ENCODE measurements at regions not wholly inside any gene's neighbourhood (a gene's known extent, or its start where the extent isn't known, plus 50 kb on each side); places are given as distances from the start of the nearest gene placed in this dataset.

DNA sequence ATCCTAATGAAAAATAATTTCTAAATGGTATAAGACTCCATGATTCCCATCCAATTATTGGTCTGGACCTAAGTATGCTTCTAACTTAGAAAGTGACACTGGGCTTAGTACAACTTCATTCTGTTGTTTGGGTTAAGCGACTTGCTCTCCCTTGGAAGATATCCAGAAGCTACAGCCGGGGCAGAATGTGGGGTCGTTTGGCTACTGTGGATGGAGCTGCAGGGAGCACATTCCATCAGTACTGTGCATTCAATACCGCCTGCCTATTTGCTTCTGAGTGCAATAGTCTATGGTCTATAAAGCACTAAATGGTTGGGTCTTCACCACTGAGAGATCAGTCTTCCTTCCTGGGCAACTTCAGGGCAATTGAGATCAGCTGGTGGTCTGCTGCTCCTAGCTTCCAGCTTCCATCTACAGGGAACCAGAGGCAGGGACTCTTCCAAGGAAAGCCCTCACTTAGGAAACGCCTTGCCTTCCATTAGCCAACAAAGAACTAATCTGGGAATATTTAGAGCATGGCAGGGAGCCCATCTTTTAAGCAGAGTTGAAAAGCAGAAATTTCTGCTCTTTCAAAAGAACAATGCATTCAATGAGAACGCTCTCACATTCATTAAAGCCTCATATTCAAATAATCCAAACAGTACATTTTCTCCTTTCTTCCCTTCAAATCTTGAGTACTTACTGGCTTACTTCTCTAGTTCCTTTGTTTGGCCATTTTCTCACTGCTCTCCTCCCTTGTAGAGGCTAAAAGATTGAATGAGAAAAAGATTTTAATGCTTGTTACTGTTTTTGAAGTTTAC is 1049.9 kb upstream of the TENM3 start:
- DNase-seq, result no peak

DNA sequence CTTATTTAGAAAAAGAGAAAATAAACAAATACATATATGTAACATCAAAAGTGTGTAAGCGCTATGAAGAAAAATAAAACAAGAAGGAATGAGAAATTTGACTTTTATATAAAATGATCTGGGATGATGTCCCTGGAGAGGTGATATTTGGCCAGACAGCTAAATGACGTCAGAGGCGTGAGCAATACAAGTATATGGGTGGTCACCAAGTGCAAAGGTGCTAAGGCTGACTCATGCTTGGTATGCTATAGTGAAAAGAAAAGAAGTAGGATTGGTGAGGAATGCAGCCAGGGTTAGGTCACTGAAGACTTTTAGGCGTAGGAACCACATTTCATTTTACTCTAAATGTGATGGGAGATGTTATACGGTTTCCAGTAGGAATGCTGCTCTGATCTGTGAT is 1049.1 kb upstream of the TENM3 start:
- peak; percentile 77 for DNase-seq

DNA sequence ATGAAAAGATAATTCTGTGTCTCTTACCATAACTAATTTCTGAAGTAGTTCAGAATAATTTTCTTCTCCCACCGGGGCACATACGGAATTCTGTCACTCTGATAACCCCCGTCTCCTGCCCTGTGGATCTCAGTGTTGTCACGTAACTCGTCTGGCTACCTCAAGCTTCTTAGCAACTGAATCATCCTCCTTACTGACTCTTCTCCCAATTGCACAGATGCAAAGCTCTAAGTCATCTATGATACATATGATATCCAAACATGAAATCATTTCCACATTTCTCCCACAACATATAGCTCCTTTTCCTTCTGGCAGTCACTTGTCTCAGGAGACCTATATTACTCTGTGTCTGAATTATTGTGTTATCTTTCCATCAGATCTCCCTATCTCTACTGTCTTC is 1043.1 kb upstream of the TENM3 start:
- DNase-seq, result peak; percentile 76

DNA sequence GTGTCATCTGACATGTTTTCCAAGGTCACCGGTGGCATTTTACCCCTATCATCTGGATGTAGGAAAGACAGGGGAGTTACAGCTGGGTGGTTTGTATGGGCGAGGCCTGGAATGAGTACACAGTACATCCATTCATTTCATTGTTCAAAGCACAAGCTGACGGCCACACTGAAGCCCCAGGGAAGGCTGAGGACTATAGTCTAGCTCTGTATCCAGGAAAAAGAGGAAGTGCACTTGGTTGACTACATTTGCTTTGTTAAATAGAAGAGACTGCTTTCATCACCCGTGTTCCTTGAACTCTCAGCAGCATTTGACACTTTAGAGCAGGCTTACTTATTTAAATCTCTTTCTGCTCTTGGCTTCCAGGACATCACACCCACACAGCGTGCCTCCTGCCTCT is 1041.0 kb upstream of the TENM3 start:
- no peak for DNase-seq

DNA sequence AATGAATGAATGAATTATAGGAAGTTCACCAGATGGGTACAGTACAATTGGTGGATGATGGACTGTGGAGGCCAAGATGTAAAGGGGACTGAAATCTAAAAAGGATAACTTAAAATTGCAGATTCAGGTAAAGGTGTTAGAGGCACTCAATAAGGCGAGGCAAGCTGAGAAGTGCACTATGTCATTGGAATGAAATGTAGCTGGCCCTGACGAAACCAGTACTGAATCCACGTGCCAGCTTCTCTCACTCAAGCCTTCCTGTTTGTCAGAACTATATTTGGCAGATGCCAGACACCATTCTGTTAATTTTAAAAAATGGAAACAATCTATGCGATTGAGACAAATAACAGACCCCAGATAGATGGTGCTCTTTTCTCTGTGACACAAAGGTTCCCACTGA is 1039.1 kb upstream of the TENM3 start:
- no peak for DNase-seq

DNA sequence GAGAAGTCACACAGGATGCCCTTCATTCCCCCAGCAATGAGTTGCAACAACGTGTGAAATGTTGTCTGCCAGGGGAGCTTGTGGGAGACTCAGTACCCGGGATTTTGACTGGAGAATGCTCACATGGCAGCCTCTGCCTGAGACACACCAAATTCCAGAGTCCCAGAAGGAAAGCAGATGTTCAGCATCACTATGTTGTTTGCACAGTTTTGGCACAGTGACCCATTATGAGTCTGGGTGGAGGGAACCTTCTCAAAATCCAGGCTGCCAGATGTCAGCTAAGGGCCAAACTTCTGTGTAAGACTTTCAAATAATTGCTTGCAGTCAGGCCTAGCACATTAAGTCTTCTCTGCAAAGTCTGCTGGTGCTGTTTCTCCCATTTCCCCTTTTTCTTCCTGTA is 1029.7 kb upstream of the TENM3 start:
- no peak for DNase-seq

DNA sequence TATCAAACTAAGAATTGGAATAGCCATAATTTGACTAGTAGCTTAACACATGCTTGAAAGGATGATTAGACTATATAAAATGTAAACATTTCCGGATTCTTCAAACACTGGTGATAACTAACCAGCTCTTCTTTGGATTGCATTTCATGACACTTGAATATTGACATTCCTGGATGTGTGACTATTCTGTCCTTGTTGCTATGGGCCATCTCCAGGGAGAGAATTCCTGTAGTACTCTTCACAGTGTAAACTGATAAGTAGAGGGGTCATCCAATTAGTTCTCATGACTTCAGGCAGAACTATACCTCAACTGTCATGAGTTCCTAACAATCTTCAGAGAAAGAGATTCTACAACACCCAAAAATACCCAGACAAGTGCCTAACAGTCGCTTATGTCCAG is 1026.7 kb upstream of the TENM3 start:
- DNase-seq, result peak; percentile 32

DNA sequence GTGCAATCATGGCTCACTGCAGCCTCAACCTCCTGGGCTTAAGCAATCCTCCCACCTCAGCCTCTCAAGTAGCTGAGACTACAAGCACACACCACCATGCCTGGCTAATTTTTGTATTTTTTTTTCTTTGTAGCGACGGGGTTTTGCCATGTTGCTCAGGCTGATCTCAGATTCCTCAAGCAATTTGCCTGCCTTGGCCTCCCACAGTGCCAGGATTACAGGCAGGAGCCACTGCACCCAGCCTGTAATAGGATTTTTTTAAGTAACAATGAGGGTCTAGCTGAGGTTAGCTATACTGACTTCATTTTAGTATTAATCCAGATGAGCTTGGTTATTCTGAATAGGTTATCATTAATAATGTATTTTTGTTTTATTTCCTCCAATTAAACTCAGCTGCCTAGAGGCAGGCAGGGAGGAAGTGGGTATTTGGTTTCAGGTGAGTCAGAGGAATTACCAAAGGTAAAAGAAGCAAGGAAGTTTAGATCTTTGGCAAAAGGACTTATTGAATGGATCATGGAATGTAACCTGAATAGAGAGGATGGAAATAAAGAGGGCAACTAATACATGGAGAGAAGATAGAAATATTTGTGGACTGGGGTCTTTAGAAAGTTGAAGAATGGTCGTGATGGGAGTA is 1023.3 kb upstream of the TENM3 start:
- no peak for DNase-seq

DNA sequence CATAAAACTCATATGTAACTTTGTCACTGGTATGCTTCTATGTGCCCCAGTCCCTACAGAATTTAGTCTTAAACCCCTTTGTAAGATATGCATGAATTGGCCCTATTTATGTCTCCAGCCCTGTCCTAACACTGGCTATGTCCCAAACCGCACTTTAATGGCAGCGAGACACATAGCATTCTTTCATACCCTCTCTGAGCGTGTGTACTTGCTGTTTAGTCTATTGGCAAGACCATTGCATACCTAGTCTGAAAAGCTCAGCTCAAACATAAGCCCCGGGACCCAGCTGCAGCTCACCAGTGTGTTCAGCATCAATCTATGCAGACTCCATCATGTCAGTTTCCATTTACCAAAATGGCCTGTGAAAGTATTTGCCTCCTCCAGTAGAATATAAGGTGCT is 1018.4 kb upstream of the TENM3 start:
- no peak for DNase-seq

DNA sequence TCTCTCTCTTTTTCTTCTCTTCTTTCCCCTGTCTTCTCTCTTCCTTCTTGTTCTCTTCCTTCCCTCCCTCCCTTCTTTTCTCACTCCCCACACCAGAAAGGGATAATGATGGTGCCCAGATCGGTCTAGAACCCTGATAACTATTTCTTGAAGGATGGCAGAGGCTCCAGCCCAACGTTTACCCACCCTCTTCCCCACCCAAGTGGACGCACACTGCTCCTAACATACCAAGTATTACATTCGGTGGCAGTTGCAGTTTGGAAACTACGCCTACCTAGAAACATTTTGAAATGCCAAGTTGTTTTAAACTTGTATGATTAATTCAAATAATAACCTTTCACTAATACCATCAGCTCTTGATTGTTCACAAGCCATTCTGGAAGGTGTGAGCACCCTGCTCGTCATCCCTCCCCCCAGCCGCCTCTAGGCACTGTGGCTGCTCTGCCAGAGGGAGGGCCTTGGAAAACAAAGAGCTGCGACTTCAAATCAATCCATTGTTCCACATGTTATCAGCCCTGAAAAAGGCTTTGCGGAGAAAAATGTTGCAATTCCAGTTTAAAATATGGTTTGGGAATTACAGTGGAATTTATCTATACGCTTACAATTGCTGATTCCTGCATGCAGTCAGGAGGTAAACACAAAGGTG is 1017.5 kb upstream of the TENM3 start:
- DNase-seq, result no peak

DNA sequence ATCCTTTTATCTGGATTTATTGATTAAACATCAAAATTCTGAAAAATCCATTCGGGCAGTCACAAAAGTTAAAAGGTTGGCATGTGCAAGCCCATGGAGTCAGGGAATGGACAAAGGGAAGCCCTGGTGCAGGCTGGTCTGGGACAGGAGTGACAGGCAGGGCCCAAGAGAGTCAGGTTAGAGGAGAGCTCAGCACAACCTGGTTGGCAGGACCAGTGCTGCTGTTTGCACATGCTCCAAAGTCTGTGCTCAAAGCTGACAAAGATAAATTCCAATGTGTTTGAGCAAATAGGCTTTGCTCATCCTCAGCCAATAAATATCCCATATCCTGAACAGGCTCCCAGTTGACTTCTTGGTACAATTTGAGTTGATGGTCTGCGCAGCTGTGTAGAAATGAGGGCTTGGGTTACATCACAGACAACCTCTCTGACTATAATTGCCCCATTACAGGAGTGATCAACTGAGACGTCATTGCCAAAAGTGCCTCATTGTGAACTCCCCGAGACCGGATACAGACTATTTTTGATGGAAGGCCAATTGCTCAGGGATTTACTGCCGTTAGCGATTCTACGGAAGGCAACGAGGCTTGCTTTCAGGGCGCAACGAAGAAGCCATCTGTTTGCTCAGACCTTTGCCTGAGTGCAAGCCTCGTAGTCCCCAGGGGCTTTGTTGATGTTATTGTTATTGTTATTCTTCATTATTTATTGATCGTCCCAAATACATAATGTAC is 1008.1 kb upstream of the TENM3 start:
- DNase-seq, result no peak

DNA sequence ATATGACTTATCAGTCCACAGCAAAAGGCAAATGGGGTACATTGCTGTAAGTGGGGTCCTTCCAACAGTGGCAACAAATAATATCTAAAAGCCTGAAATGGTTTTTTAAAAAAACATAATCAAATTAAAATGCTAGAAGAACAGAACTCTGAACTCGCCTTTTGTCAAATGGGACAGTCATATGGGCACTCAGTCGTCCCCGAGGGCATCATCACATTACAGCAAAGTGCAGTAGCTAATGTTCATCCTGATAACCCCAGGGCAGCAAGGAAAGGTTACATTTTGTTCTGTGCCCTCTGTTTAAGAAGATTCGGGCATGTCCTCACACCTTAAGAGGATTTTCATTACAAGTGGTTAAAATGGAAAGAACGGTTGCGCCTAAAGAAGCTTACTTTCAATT is 997.9 kb upstream of the TENM3 start:
- DNase-seq, result no peak

DNA sequence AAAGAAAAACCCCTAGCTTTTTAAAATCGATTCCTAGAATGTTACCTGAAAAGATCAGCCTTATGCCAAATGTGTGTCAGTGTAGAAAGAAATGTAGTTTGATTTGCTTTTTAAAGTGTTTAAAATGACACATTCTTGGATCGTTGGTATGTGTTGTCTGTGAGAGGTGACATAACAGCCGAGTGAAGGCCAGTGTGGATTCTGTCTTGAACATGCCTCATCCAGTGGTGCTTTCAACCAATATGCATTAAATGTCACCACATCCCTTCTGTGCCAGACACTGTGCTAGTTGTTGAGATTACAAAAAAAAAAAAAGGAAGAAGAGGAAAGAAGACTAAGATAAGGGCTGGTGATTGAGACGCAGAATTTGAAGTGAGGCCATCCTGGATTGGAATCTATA is 994.2 kb upstream of the TENM3 start:
- DNase-seq, result no peak

DNA sequence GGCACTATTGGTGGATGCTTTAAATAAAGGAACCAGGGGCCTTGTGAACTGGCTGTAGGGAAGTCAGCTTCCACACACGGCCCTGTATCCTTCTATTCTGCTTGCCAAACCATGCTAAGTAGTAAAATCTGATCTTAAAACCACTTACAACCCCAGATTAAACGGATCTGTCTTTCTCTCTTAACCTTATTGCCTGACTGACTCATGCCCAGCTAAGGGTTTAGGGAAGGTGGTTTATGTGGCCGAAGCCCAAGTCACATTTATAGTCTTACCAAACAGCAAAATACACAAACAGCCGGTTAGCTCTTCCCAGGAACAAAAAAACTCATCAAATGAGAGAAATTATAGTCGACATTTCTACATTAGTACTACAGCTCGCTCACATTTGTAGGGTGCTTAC is 988.4 kb upstream of the TENM3 start:
- DNase-seq, result no peak

DNA sequence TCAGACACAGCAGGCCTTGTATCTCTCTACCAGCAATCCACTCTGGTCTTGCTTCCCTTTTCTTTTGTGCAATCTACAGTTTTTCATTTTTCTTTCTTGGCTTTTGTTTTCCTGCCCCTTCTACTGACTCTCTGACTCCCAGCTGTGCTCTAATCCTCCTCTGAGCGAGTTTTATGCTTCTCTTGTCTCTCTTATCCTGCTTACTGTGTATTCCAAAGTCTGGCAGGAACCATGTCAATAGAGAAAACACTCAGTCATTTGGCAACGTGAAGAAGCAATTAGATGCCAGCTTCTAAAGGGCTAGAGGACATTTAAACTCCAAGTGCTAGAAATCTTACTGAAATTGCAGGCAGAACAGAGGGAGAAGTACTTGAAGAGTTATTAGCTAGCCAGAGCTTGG is 984.6 kb upstream of the TENM3 start:
- no peak for DNase-seq

DNA sequence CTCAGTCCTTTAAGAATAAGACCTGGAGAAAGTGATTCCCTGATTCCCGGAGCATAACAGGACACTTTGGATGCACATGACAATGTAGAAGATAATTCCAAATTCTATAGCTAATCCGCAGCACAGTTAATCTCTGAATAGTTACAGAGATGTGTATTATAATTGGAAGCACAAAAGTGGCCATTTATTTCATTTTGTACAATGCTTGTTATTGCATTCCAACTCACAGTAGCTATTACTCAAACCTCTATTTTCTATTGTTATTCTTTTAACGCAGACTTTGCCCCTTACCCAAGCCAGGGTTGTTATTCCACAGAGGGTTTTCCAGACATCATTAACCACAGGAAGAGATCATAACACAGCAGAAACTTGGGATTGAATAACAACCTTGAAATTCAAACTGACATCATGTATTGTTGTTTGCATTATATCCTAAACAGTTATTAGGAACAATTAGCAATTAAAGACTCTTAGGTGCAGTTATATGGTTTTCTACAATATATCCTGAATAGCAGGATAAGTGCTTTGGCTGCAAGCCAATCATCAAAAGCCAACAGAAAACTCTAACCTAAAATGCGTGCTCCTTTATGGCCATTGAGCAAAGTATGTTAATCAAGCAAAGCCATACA is 984.0 kb upstream of the TENM3 start:
- DNase-seq, result no peak

DNA sequence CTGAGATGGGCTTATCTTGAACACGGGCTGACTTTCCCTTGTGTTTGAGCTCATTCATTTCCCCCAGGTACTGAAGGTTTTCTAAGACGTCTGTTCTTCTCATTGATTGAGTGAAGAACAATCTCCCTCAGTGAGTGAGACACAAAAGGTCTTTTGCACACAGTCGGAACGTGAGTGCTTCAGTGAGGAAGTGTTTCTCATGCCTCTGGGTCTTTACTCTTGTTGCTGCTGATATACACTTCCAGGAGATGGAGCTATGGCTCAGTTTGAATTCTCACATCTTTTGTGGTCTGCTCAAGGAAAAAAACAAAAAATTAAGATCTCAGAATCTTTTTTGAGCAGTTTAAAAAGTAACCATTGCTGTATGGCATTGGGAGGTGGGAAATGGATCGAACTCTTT is 981.9 kb upstream of the TENM3 start:
- DNase-seq, result peak; percentile 25

DNA sequence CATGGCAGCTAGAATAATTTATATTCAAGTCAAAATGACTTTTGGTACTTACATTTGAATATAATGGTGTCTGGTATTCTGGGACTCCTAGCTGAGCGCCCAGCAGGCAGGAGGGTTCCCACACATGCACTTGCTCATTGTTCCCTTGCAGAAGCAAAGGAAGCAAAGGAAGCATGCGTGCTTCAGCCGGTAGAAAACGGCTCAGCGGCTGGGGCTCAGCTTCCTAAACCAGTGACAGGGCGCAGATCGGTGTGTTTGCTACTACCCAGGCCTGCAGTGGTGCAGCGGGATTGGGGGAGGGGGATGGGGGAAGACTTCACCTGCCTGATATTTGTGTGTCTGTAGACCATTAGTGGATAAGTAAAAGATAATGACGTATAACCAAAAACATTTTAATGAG is 978.3 kb upstream of the TENM3 start:
- DNase-seq, result no peak

DNA sequence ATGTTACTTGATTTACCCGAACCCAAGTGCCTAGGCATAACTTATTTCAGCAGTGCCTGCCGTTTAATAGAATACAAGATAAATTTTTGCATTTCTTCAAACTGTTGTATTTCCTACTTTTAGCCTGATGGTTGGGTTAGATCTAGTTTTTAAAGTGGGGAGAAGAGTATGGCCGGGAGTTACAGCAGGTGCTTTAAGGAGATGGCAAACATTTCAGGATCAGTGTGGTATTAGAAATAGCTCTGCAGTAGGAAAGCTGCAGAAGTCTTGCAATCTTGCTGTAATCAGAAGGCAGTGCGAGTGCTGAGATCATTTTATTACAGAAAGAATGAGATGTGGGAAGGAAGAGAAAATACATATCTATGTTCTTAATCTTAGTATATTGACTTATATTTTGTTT is 977.8 kb upstream of the TENM3 start:
- DNase-seq, result no peak

DNA sequence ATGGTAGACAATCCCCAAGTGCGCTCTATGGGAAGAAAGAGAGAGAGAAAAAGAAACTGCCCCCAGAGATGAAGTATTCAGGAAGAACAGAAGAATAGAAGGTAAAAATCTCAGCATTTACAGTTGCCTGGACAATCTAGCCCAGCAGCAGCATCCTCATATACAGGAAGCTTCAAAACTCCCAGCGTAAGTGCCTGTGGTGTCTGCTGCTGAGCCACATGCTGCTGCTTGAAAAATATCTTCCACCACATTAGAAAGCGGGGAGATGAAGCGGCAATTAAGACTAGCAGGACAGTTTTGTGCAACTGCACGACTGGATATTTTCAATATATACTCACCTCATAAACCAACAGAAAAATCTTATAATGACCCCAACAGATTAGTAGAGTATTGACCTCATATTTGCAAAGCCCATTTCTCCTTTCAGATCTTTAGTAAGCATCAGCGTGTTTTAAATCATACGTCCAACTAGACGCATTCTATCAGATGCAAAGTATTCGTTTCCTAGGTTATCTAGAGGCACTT is 972.0 kb upstream of the TENM3 start:
- DNase-seq, result no peak

DNA sequence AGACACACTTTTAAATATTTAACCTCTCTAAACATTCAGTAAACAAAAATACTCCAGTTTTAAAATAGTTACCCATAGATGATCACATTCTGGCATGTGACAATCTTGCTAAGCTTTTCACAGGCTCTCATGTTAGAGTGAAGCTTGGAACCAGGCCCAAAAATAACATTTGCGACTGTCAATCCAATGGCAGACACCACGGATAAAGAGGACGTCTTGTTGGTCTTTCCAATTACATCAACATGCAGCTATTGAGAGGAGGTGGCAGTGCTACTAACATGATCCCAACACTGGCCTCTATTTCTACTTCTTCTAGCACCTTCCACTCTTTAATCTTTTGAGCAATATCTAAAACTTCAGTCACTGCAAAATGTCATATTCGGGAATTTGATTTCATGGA is 970.8 kb upstream of the TENM3 start:
- DNase-seq, result no peak

DNA sequence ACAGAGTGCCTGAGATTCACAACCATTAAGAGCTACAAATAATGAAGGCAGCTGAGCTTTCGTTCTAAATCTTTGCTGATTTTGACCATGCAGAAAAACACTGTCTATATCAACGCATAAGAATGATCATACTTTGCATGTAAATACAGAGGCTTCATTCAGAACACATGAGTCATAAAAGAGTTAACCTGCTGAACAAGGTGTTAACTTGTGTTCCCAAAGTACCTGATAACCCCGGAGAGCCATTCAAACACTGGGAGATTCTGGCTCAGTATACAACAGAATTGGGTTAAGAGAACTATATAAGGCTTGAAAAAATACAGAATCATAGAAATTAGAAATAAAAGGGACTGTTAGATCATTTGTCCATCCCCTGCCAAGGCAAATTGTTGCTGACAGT is 964.3 kb upstream of the TENM3 start:
- DNase-seq, result no peak

DNA sequence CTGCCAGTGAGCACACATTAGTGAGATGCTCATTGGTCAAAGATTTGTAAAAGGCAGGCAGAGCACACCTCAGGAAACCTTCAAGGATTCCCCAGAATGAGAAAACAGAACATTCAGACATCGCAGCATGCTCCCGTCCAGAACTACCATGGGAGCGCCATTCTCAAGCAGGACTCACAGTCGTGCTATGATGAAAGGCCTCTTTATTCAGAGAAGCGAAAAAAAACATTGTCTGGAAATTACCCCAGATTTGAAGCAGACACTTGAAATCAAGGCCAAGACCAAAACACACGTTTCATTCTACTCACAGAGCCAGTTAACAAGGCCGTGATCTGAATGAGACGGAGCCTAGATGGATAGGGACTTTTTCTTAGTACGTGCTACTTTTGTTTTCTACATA is 961.8 kb upstream of the TENM3 start:
- no peak for DNase-seq
